Brain microvascular endothelial cell (primary cell): ENCODE measurements at regions not wholly inside any gene's neighbourhood (a gene's known extent, or its start where the extent isn't known, plus 50 kb on each side); places are given as distances from the start of the nearest gene placed in this dataset.
A peak's percentile ranks its signal among the peaks of the same experiment; 100 is the strongest.

Experiments used
- DNase-seq: peaks from one replicate; pipeline ENCODE4 v3.0.0-alpha.2; 2020
- H3K27ac ChIP-seq: fragments of 250-450 bp; sonication (Bioruptor Pico); 2 replicates; pipeline ENCODE4 v1.5.1; 2020; ENCODE audit warnings: mild to moderate bottlenecking, moderate library complexity
- H3K27me3 ChIP-seq: fragments of 250-450 bp; sonication (Bioruptor Pico); replicated peaks from 2 replicates; pipeline ENCODE4 v1.5.1; 2020; ENCODE audit warnings: mild to moderate bottlenecking
- H3K36me3 ChIP-seq: fragments of 250-450 bp; sonication (Bioruptor Pico); replicated peaks from 2 replicates; pipeline ENCODE4 v1.5.1; 2020; ENCODE audit warnings: mild to moderate bottlenecking
- H3K4me3 ChIP-seq: 2 replicates; pipeline ENCODE4 v1.5.1; 2011; ENCODE audit warnings: low read depth, mild to moderate bottlenecking, control low read depth, low read length, moderate library complexity
- in situ Hi-C: cut with HindIII; loops from 2 replicates; pipeline ENCODE4 v1.10.0; 2017; ENCODE audit warnings: low sequenced_read_pairs, low pct_ligation_motif_present
- TF ChIP-seq, protein P1 (sequence below): IDR thresholded peaks from 2 replicates; pipeline ENCODE4 v1.5.1; 2011; ENCODE audit warnings: low read depth, mild to moderate bottlenecking, moderate library complexity, low read length, control low read depth, inconsistent platforms; ENCODE audit errors: missing control alignments

DNA sequence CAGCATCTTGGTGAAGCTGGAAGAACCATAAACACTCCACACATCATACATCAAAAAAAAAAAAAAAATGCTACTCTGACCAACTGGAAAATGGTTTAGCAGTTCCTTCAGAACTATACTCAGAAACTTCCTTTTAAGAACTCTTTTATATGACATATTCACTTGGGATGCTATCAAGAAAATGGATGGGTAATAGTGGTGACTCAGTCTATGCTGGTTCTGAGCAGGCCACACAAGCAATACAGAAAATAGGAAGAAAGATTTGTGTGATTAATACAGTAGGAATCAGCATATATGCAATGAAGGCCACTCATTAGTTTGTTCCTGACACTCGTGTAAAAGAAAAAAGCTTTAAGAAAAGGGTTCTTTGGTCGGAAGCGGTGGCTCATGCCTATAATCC, 123.5 kb upstream of the FAT4 start:
- in situ Hi-C loops = no loop called here
- no peak overlapping the region for H3K4me3 ChIP-seq
- no peak overlapping the region for H3K27ac ChIP-seq
- DNase-seq = peak; percentile 31
- no peaks in the 10 kb centered on the region for H3K27me3 ChIP-seq
- TF ChIP-seq, protein P1, sequence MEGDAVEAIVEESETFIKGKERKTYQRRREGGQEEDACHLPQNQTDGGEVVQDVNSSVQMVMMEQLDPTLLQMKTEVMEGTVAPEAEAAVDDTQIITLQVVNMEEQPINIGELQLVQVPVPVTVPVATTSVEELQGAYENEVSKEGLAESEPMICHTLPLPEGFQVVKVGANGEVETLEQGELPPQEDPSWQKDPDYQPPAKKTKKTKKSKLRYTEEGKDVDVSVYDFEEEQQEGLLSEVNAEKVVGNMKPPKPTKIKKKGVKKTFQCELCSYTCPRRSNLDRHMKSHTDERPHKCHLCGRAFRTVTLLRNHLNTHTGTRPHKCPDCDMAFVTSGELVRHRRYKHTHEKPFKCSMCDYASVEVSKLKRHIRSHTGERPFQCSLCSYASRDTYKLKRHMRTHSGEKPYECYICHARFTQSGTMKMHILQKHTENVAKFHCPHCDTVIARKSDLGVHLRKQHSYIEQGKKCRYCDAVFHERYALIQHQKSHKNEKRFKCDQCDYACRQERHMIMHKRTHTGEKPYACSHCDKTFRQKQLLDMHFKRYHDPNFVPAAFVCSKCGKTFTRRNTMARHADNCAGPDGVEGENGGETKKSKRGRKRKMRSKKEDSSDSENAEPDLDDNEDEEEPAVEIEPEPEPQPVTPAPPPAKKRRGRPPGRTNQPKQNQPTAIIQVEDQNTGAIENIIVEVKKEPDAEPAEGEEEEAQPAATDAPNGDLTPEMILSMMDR = no peak
- no peaks in the 10 kb centered on the region for H3K36me3 ChIP-seq

DNA sequence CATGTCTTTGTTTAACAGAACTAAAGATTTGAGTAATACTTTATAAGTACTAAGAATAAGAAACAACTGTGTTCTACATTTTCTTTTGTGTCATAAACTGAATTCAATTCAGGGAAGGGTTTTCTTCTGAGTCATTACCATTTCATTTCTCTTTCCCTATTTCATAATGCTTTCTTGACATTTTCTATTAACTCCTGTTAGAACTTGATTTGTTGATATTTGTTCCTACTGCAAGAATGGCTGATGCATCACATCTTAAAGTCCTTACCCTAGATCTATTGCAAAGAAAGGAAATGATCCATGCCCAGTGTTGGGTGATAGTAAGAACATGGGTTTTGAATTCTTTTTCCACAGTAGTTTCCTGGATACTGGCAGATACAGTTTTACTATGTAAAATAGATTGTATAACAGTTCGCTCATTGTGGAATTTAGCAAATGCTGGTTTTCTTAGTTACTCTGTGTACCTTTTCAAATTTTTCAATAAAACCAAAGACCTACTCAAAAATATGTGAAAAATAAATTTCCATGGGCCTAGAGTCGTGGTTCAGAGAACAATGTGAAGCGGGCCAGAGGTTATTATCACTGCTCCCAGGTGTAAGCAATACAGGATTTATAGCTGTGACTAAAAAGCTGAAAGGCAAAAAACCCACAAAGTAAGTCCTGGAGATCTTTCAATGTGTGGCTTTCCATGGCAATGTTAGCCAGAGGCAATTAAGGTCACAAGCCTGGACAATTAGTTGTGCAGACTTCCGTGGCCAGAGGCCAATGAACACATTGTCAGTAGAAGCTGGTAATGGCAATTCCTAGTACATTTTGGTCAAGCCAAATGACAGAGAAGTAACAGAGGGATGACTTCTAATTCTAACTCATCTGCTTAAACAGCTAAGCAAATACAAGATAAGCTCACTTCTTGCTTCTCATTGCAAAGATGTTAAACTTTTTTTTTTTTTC, 127.3 kb upstream of the FAT4 start:
- Histone ChIP-seq H3K4me3 (no peak overlapping the region), H3K27ac (no peak overlapping the region), H3K36me3 (no peaks in the 10 kb centered on the region), H3K27me3 (no peaks in the 10 kb centered on the region)
- DNase-seq = no peak
- in situ Hi-C loops = no loop called here
- TF ChIP-seq, protein P1 = no peak

DNA sequence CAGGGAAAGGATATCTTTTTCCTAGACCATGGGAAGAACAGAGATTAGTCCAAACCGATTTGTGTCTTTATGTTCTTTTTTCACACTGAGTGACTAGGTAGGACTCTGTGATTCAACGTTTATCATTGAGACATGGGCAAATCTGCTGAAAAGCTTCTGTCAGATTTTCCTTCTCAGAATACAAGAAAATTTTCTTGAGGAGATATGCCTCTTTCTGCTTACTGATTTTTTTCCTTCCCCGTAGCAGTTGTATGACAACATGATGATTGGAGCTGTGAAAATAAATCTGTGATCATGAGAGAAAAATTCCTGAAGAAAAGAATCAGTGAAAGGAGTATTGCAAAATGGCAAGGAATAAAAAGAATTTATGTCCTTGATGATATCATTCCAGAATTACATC, 130.6 kb upstream of the FAT4 start:
- no peak for DNase-seq
- no peaks in the 10 kb centered on the region for H3K27me3 ChIP-seq
- H3K4me3 ChIP-seq = no peak overlapping the region
- in situ Hi-C loops = no loop called here
- TF ChIP-seq, protein P1 = no peak
- no peaks in the 10 kb centered on the region for H3K36me3 ChIP-seq
- H3K27ac ChIP-seq = no peak overlapping the region

DNA sequence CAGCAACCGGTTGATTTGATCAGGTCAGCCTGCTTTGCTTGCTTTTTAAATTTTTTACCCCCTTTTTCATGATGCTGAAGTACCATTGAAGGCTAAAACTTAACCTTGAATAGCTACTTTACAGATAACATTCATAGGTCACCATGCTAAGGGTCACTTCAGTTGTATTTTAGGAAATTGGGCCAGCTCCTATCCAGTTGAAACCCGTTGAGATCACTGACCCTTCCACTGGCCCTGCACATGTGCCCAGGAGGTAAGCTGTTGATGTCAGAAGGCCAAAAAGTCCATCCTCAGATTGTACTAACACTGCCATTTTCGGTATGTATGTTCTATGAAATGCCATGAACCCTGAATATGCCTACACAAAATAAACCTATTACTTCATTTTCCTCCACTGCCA, 133.0 kb upstream of the FAT4 start:
- in situ Hi-C loops = no loop called here
- Histone ChIP-seq H3K27me3 (no peaks in the 10 kb centered on the region), H3K36me3 (no peaks in the 10 kb centered on the region), H3K27ac (no peak overlapping the region), H3K4me3 (no peak overlapping the region)
- DNase-seq = no peak
- TF ChIP-seq, protein P1 = no peak

DNA sequence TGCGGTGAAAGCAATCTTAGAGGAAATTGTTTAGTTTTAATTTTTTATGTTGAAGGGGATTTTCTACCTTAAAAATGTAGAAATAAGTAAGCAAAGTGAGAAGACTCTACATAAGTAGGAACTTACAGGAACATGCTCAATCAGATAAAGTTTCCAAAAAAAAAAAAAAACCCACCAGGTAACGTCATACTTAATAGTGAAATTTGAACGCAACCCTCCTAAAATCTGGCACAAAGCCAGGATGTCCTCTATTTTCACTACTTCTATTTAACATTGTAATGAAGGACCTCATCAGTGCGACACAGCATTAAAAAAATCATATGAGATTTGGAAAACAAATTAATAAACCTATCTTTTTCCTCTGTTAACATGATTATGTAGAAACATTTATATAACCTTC, 135.0 kb upstream of the FAT4 start:
- Histone ChIP-seq H3K4me3 (no peak overlapping the region), H3K27me3 (no peaks in the 10 kb centered on the region), H3K36me3 (no peaks in the 10 kb centered on the region), H3K27ac (no peak overlapping the region)
- in situ Hi-C loops = no loop called here
- no peak for DNase-seq
- TF ChIP-seq, protein P1 = no peak
